OCI-LY1 (cell line): ENCODE measurements at regions not wholly inside any gene's neighbourhood (a gene's known extent, or its start where the extent isn't known, plus 50 kb on each side); places are given as distances from the start of the nearest gene placed in this dataset.

Source experiments
- H2AFZ ChIP-seq: fragments of 200-600 bp; sonication (generic), shearing (Covaris generic); 2 replicates; pipeline ENCODE4 v1.6.0; 2014; ENCODE audit warnings: antibody characterized with exemption, mild to moderate bottlenecking, low read length
- H3F3A ChIP-seq: fragments of 200-600 bp; sonication (generic), shearing (Covaris generic); 2 replicates; pipeline ENCODE4 v1.6.0; 2014; ENCODE audit warnings: mild to moderate bottlenecking, antibody characterized with exemption, low read length, moderate library complexity; ENCODE audit not compliant: insufficient read depth
- H3K27ac ChIP-seq: fragments of 200-600 bp; sonication (generic); 2 replicates; pipeline ENCODE4 v1.5.1; 2014; ENCODE audit warnings: low read length, mixed run types, mild to moderate bottlenecking, low read depth; ENCODE audit not compliant: poor library complexity, severe bottlenecking
- H3K27me3 ChIP-seq: fragments of 200-600 bp; sonication (generic); 2 replicates; pipeline ENCODE4 v1.6.0; 2014; ENCODE audit warnings: antibody characterized with exemption, mild to moderate bottlenecking, low read length, moderate library complexity; ENCODE audit not compliant: insufficient read depth
- H3K36me3 ChIP-seq: fragments of 200-600 bp; sonication (generic); 2 replicates; pipeline ENCODE4 v1.6.1; 2014; ENCODE audit warnings: mild to moderate bottlenecking, antibody characterized with exemption, low read length, moderate library complexity, mixed read lengths; ENCODE audit not compliant: insufficient read depth
- H3K4me1 ChIP-seq: fragments of 200-600 bp; sonication (generic); 2 replicates; pipeline ENCODE4 v1.5.1; 2014; ENCODE audit warnings: mild to moderate bottlenecking, low read length, moderate library complexity; ENCODE audit not compliant: insufficient read depth, severe bottlenecking
- H3K4me2 ChIP-seq: fragments of 200-600 bp; sonication (generic), shearing (Covaris generic); 2 replicates; pipeline ENCODE4 v1.6.1; 2014; ENCODE audit warnings: low read length
- H3K4me3 ChIP-seq: fragments of 200-600 bp; sonication (generic); 2 replicates; pipeline ENCODE4 v1.5.1; 2014; ENCODE audit warnings: low read length, low read depth, mild to moderate bottlenecking, mixed read lengths; ENCODE audit not compliant: poor library complexity, severe bottlenecking
- H3K79me2 ChIP-seq: fragments of 200-600 bp; shearing (Covaris generic); 2 replicates; pipeline ENCODE4 v1.6.1; 2016; ENCODE audit warnings: mixed run types, low read length, mixed read lengths; ENCODE audit not compliant: insufficient read depth
- H3K9ac ChIP-seq: fragments of 200-600 bp; sonication (generic), shearing (Covaris generic); 2 replicates; pipeline ENCODE4 v1.6.1; 2014; ENCODE audit warnings: mild to moderate bottlenecking, low read length, mixed read lengths
- H3K9me2 ChIP-seq: fragments of 200-600 bp; sonication (generic), shearing (Covaris generic); 2 replicates; pipeline ENCODE4 v1.6.1; 2014; ENCODE audit warnings: low read depth, mild to moderate bottlenecking, low read length, mixed read lengths
- H3K9me3 ChIP-seq: fragments of 200-600 bp; shearing (Covaris generic); 2 replicates; pipeline ENCODE4 v1.6.1; 2014; ENCODE audit warnings: low read length, mixed read lengths
- H4K20me1 ChIP-seq: fragments of 200-600 bp; sonication (generic), shearing (Covaris generic); 2 replicates; pipeline ENCODE4 v1.6.0; 2016; ENCODE audit warnings: mild to moderate bottlenecking, low read length; ENCODE audit not compliant: insufficient read depth
- EZH2 ChIP-seq: fragments of 200-600 bp; sonication (generic), shearing (Covaris generic); IDR thresholded peaks from 2 replicates; pipeline ENCODE4 v1.8.0; 2017; ENCODE audit warnings: borderline replicate concordance, mixed run types, mild to moderate bottlenecking, antibody characterized with exemption, low read length, moderate library complexity, mixed read lengths
- TF ChIP-seq, protein P1 (sequence below): fragments of 200-600 bp; sonication (generic), shearing (Covaris generic); IDR thresholded peaks from 2 replicates; pipeline ENCODE4 v1.5.1; 2017; ENCODE audit warnings: mild to moderate bottlenecking, antibody characterized with exemption, low read length, moderate library complexity, mixed read lengths

DNA sequence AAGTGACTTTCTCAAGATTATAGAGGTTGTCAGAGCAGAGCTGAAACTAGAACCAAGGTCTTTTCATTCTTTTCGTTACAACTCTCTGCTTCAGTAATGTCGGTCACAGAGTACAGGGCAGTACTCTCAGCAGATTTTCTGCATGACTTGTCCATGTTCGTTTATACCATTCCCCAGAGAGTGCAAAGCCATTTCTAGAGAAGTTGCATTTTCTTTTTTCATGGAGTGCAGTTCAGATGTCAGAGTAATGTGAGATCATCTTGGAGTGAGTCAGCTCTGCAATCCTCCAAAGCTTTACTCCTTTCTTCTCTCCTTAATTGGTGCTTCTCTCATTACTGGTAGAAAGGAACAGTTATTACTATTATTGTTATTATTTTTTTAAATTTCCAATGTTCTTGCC lies 115.6 kb upstream of the B3GAT2 start:
- H3K27me3 ChIP-seq = no peaks in the 10 kb centered on the region

DNA sequence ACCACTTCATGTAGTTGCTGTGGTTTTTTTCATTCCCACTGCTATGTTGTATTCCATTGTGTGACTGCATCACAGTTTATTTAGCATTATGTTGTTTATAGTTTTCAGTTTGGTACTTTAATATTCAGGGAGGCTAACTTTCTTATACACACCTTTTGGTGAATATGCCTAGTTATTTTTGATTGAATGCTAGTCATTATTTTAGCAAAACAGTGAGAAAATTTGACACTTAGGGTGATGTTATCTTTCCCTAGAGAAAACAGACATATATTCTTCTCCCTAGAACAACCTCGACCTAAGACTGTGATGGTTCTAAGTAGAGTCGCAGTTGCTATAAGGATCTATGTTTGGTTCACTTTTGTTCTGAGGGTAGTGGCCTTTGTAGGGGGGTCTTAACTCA lies 120.8 kb upstream of the B3GAT2 start:
- Histone ChIP-seq H3K9ac (no peak overlapping the region), H3K27me3 (no peaks in the 10 kb centered on the region), H3K27ac (no peak overlapping the region), H3K9me2 (no peaks in the 10 kb centered on the region), H3K36me3 (no peaks in the 10 kb centered on the region), H3K4me2 (no peak overlapping the region), H3K4me1 (no peaks in the 10 kb centered on the region), H3F3A (no peaks in the 10 kb centered on the region), H2AFZ (no peak overlapping the region), H3K9me3 (no peaks in the 10 kb centered on the region), H3K4me3 (no peak overlapping the region), H3K79me2 (no peaks in the 10 kb centered on the region), H4K20me1 (no peaks in the 10 kb centered on the region)
- TF ChIP-seq, protein P1, sequence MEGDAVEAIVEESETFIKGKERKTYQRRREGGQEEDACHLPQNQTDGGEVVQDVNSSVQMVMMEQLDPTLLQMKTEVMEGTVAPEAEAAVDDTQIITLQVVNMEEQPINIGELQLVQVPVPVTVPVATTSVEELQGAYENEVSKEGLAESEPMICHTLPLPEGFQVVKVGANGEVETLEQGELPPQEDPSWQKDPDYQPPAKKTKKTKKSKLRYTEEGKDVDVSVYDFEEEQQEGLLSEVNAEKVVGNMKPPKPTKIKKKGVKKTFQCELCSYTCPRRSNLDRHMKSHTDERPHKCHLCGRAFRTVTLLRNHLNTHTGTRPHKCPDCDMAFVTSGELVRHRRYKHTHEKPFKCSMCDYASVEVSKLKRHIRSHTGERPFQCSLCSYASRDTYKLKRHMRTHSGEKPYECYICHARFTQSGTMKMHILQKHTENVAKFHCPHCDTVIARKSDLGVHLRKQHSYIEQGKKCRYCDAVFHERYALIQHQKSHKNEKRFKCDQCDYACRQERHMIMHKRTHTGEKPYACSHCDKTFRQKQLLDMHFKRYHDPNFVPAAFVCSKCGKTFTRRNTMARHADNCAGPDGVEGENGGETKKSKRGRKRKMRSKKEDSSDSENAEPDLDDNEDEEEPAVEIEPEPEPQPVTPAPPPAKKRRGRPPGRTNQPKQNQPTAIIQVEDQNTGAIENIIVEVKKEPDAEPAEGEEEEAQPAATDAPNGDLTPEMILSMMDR = no peak
- TF ChIP-seq EZH2 = no peak

More for the DNA sequence above, 115.6 kb upstream of the B3GAT2 start:
- Histone ChIP-seq H3K9me2 (no peaks in the 10 kb centered on the region), H2AFZ (no peak overlapping the region), H3K9me3 (no peaks in the 10 kb centered on the region), H3F3A (no peaks in the 10 kb centered on the region), H3K9ac (no peak overlapping the region), H3K4me3 (no peak overlapping the region), H3K36me3 (no peaks in the 10 kb centered on the region), H3K27ac (no peak overlapping the region), H4K20me1 (no peaks in the 10 kb centered on the region), H3K79me2 (no peaks in the 10 kb centered on the region), H3K4me2 (no peak overlapping the region), H3K4me1 (no peaks in the 10 kb centered on the region)
- TF ChIP-seq, protein P1 = no peak
- TF ChIP-seq EZH2 = no peak

DNA sequence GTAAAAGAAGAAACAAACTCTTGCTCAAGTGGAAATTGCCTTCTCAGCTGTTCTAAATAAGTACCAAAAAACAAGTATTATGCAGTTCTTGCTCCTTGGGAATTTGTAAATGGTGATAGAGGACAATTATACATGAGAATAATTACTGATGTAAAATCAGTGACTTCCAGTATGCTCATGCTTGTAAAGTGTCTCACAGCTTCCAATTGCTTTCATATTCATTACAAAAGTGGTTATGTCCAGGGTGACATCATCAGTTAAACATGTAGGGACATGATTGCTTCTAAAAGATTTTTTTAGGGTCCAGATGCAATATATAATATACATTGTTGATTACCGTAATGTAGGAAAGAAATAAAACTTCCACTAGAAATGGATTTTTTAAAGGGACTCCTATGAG lies 122.8 kb upstream of the B3GAT2 start:
- H3K4me1 ChIP-seq = no peaks in the 10 kb centered on the region
- H3K27ac ChIP-seq = no peak overlapping the region
- H3K9ac ChIP-seq = no peak overlapping the region
- no peaks in the 10 kb centered on the region for H3K9me3 ChIP-seq
- H3K4me3 ChIP-seq = no peak overlapping the region
- H3F3A ChIP-seq = no peaks in the 10 kb centered on the region
- no peaks in the 10 kb centered on the region for H3K27me3 ChIP-seq
- H3K79me2 ChIP-seq = no peaks in the 10 kb centered on the region
- no peaks in the 10 kb centered on the region for H3K9me2 ChIP-seq
- no peak overlapping the region for H2AFZ ChIP-seq
- no peak for TF ChIP-seq EZH2
- TF ChIP-seq, protein P1 = no peak
- H4K20me1 ChIP-seq = no peaks in the 10 kb centered on the region
- no peaks in the 10 kb centered on the region for H3K36me3 ChIP-seq
- no peak overlapping the region for H3K4me2 ChIP-seq
